Activated naive CD8-positive, alpha-beta T cell treated with anti-CD3 and anti-CD28 coated beads, Interleukin-2, amount 10 ng/mL, durations not matched to agents 7 days and 5 days (primary cell): ENCODE measurements at regions not wholly inside any gene's neighbourhood (a gene's known extent, or its start where the extent isn't known, plus 50 kb on each side); places are given as distances from the start of the nearest gene placed in this dataset.

Experiments
- ATAC-seq: fragments of 150-1000 bp; cut with Tn5 transposase; one replicate; pipeline ENCODE4 v1.10.0; 2021; ENCODE audit warnings: low read depth, moderate library complexity
- POLR2A ChIA-PET: fragments of 350-600 bp; sonication (Branson Sonifier 250); formaldehyde crosslinking; loops from one replicate; lab custom pipeline; 2021; ENCODE audit warnings: antibody characterized with exemption; lab: Charles Lee
- DNase-seq: peaks from one replicate; pipeline ENCODE4 v3.0.0; 2021
- H3K27ac Mint-ChIP-seq: one replicate; pipeline ENCODE4 v1.8.0; 2022; ENCODE audit warnings: mild to moderate bottlenecking, mixed read lengths
- H3K27me3 Mint-ChIP-seq: one replicate; pipeline ENCODE4 v1.8.0; 2022; ENCODE audit warnings: mild to moderate bottlenecking, moderate library complexity, mixed read lengths
- H3K36me3 Mint-ChIP-seq: one replicate; pipeline ENCODE4 v1.8.0; 2021; ENCODE audit warnings: mild to moderate bottlenecking, mixed read lengths
- H3K4me1 Mint-ChIP-seq: one replicate; pipeline ENCODE4 v1.8.0; 2021; ENCODE audit warnings: mixed read lengths
- H3K4me3 Mint-ChIP-seq: one replicate; pipeline ENCODE4 v1.8.0; 2022; ENCODE audit warnings: mild to moderate bottlenecking, moderate library complexity, mixed read lengths
- H3K9me3 Mint-ChIP-seq: one replicate; pipeline ENCODE4 v1.8.0; 2021; ENCODE audit warnings: mixed read lengths

DNA sequence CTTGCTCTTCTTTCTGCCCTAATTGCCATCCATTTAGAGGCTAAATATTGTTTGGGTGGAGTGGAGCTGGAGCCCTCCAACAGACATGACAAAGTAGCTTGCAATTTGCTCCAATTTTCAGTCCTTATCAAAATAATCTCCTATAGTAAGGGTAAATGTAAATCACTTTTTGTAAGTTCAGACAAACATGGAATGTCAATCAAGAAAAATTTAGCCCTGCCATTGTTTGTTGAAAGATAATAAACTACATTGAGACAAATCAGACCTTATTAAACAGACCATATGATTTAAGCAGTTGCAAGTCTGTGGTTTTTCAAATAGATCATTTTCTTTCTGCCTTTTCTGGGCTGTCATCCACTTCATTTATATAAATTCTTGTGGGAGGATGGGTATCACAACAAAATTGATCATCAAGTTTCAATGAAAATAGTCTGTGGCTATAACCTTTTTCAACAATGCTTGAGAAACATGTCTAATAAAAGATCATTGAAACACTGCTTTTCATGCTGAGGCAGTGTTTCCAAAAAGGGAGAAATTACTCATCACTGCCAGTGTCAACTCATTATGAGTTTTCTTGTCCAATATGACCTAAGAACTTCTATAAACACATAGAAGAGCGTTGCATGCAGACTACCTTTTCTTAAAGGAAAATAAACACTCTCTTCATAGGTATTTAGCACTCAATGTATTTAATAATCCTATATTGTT lies 1152.0 kb upstream of the B3GALT2 start:
- Mint-ChIP-seq H3K4me1 (no peaks in the 10 kb centered on the region), H3K36me3 (no peaks in the 10 kb centered on the region), H3K4me3 (no peak overlapping the region), H3K27ac (no peak overlapping the region), H3K27me3 (no peaks in the 10 kb centered on the region), H3K9me3 (no peaks in the 10 kb centered on the region)
- DNase-seq (no peak), ATAC-seq (no peak)
- POLR2A ChIA-PET: no interaction called here

DNA sequence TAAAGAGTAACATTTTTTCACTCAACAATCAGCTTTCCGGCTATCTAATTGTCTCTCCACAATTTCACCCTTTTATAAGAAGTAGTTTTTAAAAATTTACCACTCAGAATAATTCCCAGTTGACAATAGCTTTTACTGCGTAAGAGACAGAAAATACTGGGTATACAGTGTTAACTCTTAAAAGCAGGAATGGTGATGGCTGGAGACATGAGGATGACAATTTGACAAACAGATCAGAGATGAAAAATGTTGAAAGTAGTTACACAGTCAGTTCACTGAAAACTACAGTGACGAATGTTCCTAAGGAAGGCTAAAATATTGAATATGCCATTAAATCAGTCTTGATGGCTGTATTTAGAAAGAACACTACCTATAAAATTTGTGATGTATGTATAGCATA lies 1146.8 kb upstream of the B3GALT2 start:
- no peak for ATAC-seq
- Mint-ChIP-seq H3K27me3 (no peaks in the 10 kb centered on the region), H3K4me1 (no peaks in the 10 kb centered on the region), H3K4me3 (no peak overlapping the region), H3K27ac (no peak overlapping the region), H3K36me3 (no peaks in the 10 kb centered on the region), H3K9me3 (no peaks in the 10 kb centered on the region)
- no peak for DNase-seq
- POLR2A ChIA-PET: no interaction called here

DNA sequence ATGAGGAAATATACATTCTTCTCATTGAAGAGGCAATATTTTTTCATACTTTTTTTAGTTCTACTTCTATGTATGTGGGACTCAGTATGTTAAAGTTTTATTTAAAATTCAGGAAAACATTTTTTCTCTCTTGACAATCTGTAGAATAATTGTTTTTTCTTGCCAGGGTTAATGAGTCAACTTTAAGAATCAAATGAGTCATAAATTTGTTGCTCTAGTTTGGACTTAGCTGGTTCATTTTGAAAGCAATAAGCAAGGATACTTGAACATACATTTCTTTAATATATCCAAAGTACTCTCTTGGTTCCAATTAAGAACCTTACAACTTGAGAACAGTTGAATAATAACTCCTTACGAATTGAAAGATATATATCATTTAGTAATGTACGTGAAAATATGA lies 1145.3 kb upstream of the B3GALT2 start:
- ATAC-seq (no peak), DNase-seq (no peak)
- H3K4me1 Mint-ChIP-seq: no peaks in the 10 kb centered on the region
- no peak overlapping the region for H3K4me3 Mint-ChIP-seq
- H3K9me3 Mint-ChIP-seq: no peaks in the 10 kb centered on the region
- no peaks in the 10 kb centered on the region for H3K36me3 Mint-ChIP-seq
- H3K27ac Mint-ChIP-seq: no peak overlapping the region
- H3K27me3 Mint-ChIP-seq: no peaks in the 10 kb centered on the region
- POLR2A ChIA-PET: no interaction called here

DNA sequence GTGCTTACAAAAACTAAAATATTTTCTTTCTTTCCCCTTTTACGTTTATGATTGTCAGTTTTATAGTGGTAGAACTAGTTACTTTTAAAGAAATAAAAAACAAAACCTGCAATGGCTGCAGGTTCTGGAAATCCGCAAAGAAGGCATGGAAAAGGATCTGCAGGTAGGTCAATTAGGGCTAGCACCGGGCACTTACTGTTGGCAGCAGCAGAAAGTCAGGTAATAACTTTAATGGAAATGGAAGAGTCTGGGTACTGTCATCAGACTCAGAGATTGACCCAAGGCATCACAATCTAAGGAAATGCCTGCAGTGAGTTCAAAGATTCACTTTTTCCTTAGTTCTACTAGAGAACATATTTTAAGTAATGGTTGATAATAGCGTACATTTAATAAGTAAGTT lies 1136.3 kb upstream of the B3GALT2 start:
- H3K9me3 Mint-ChIP-seq: no peaks in the 10 kb centered on the region
- no peak for ATAC-seq
- no peaks in the 10 kb centered on the region for H3K27me3 Mint-ChIP-seq
- no peak for DNase-seq
- POLR2A ChIA-PET: no interaction called here
- no peaks in the 10 kb centered on the region for H3K36me3 Mint-ChIP-seq
- H3K4me1 Mint-ChIP-seq: no peaks in the 10 kb centered on the region
- H3K4me3 Mint-ChIP-seq: no peak overlapping the region
- no peak overlapping the region for H3K27ac Mint-ChIP-seq

DNA sequence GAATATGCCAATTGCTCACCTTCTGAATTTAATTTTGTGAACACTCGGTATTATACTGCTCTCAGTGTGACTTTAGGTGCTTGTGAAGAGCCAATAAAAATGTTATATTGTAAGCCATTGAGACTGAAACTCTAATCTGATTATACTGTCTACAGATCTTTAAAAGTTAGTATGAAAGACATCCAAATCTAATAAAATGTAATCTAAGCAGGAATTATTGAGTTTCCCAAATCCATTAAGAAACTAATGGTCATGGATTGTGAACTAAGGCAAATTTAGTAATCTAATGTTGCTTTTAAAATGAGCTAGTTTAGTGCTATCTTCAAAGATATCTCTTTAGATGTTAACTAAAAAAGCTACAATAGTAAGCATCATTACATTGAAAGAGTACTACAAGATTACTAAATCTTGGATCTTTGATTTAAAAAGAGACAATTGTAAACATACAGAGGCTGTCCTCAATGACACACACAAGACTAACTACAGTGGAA lies 1132.4 kb upstream of the B3GALT2 start:
- POLR2A ChIA-PET: no interaction called here
- DNase-seq (no peak), ATAC-seq (no peak)
- Mint-ChIP-seq H3K9me3 (no peaks in the 10 kb centered on the region), H3K27me3 (no peaks in the 10 kb centered on the region), H3K4me3 (no peak overlapping the region), H3K27ac (no peak overlapping the region), H3K4me1 (no peaks in the 10 kb centered on the region), H3K36me3 (no peaks in the 10 kb centered on the region)

DNA sequence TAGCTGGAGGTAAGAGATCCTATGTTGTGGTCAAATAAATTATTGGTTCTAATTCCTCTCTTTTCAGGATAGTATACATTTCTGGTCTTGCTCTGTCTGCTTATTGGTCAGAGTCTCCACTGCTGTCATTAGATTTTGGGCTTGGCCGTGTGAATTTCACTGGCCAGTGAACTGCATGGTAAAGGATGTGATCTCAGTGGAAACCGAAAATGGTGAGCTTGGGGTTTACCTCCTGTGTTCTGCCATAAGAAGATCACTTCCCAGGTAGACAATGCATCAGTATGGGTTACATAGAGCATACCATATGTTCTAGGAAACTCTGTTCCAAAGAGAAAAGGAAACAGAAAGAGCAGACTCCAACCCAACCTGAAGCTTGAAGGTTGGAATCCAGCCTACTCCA lies 1123.3 kb upstream of the B3GALT2 start:
- ATAC-seq: no peak
- H3K27ac Mint-ChIP-seq: no peak overlapping the region
- H3K9me3 Mint-ChIP-seq: no peaks in the 10 kb centered on the region
- H3K36me3 Mint-ChIP-seq: no peaks in the 10 kb centered on the region
- no peaks in the 10 kb centered on the region for H3K27me3 Mint-ChIP-seq
- POLR2A ChIA-PET: no interaction called here
- H3K4me3 Mint-ChIP-seq: no peak overlapping the region
- H3K4me1 Mint-ChIP-seq: no peaks in the 10 kb centered on the region
- no peak for DNase-seq

DNA sequence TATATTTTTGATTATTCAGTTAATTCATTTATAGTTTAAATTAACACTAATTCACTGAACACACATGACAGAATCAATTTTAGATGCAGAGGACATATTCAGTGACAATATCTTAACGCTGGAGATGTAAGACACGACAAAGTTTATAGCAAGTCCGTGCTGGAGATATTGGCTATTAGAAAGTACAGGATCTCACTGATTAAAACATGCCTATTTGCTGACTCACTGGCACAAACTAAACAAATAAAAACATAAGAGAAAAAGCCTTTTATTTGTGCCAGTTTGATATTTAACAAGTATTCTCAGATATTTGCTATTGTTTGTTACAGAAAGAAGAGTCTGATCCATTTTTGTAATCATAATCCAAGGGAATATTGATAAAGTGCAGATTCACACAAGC lies 1122.9 kb upstream of the B3GALT2 start:
- no peaks in the 10 kb centered on the region for H3K27me3 Mint-ChIP-seq
- ATAC-seq (no peak), DNase-seq (no peak)
- no peaks in the 10 kb centered on the region for H3K4me1 Mint-ChIP-seq
- POLR2A ChIA-PET: no interaction called here
- no peak overlapping the region for H3K27ac Mint-ChIP-seq
- no peaks in the 10 kb centered on the region for H3K36me3 Mint-ChIP-seq
- H3K9me3 Mint-ChIP-seq: no peaks in the 10 kb centered on the region
- H3K4me3 Mint-ChIP-seq: no peak overlapping the region

DNA sequence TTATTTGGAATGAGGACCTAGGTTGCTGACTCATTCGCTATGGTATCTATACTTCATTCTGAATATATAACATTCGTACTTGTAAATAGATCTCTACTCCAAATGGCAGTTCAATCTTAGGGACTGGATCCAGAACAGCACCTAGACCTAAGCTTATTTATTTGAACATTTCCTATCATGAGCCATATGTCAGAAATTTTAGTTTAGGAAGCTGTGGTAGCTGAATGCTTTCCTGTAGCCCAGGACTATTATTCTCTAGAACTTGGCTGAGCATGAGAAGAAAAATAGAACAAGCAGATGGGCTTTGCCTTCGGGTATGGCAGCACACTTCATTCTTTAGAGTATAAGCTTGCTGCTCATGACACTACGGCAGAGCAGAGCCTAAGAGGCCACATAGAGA lies 1114.4 kb upstream of the B3GALT2 start:
- no peak overlapping the region for H3K4me3 Mint-ChIP-seq
- no peak overlapping the region for H3K27ac Mint-ChIP-seq
- ATAC-seq: no peak
- peaks cover 2% of the 10 kb centered on the region for H3K36me3 Mint-ChIP-seq
- H3K27me3 Mint-ChIP-seq: no peaks in the 10 kb centered on the region
- DNase-seq: no peak
- POLR2A ChIA-PET: no interaction called here
- H3K4me1 Mint-ChIP-seq: peaks cover 3% of the 10 kb centered on the region
- peaks cover 4% of the 10 kb centered on the region for H3K9me3 Mint-ChIP-seq

DNA sequence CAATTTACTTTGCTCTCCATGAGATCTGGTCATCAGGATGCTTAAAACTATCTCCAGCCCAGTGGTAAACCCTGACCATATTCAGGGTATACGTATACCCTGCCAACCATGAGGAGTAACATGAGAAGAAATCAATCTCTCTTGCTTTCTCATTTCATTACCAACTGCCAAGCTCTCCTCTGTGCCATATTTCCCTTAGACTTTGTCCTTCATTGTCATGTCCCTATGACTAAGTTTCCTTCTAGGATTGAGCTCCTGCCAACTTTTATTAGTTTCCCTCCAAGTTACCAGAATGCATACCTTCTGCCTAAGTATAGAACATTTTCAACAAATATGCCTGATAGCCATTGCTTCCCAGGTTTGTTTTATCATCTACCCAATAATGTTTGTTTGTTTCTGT lies 1113.9 kb upstream of the B3GALT2 start:
- no peak overlapping the region for H3K27ac Mint-ChIP-seq
- H3K27me3 Mint-ChIP-seq: no peaks in the 10 kb centered on the region
- peaks cover 4% of the 10 kb centered on the region for H3K9me3 Mint-ChIP-seq
- no peak for DNase-seq
- ATAC-seq: no peak
- H3K36me3 Mint-ChIP-seq: peaks cover 2% of the 10 kb centered on the region
- no peak overlapping the region for H3K4me3 Mint-ChIP-seq
- POLR2A ChIA-PET: no interaction called here
- peaks cover 5% of the 10 kb centered on the region for H3K4me1 Mint-ChIP-seq

DNA sequence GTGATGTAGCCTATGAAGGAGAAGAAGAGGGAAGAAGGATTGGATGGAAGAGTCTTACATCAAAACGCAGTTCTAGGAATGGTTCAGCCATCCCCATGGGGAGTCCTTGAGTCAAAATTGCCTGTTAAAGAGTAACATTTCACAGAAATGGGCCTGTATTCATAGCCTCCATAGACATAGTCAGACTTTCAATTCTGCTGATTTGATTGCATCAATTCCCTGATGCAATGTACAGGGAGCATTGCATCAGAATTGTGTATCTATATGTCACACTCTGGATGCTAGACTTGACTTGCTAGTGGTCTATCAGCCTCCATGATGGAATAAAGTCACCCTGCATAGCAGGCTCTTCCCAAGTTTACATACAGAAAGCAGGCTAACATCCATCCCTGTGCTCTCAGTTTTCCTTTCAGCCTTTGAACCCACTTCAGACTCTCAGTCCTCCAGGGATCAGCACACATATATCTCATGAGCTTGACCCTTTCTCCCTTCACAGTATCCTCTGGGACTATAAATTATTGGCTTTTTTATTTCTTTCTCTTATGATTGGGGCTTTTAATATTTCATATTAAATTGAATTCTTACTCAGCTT lies 1111.7 kb upstream of the B3GALT2 start:
- H3K27me3 Mint-ChIP-seq: no peaks in the 10 kb centered on the region
- H3K27ac Mint-ChIP-seq: no peak overlapping the region
- H3K9me3 Mint-ChIP-seq: peaks cover 4% of the 10 kb centered on the region
- no peak overlapping the region for H3K4me3 Mint-ChIP-seq
- DNase-seq (no peak), ATAC-seq (no peak)
- H3K4me1 Mint-ChIP-seq: peaks cover 6% of the 10 kb centered on the region
- peaks cover 2% of the 10 kb centered on the region for H3K36me3 Mint-ChIP-seq
- POLR2A ChIA-PET: no interaction called here

DNA sequence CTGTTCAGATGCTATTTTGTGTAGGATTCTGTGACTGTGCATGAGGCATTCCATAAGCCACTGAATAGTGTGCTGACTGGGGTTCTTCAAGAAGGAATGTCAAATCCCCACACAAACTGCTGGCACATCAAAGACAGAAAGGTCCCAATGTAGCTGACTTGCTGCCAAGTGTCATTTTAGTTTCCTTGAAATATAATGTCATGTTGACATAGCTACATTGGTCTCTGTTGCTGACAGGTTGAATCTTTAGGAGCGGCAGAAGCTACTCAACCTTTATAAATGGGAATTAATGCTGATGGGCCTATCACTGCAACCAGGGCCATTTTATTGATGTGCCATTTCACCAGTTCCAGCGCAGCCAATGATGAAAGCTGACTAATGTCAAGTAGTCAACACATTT lies 1110.7 kb upstream of the B3GALT2 start:
- Mint-ChIP-seq H3K4me1 (peaks cover 6% of the 10 kb centered on the region), H3K9me3 (peaks cover 4% of the 10 kb centered on the region), H3K4me3 (no peak overlapping the region), H3K27me3 (no peaks in the 10 kb centered on the region), H3K27ac (no peak overlapping the region), H3K36me3 (peaks cover 2% of the 10 kb centered on the region)
- DNase-seq (no peak), ATAC-seq (no peak)
- POLR2A ChIA-PET: no interaction called here

DNA sequence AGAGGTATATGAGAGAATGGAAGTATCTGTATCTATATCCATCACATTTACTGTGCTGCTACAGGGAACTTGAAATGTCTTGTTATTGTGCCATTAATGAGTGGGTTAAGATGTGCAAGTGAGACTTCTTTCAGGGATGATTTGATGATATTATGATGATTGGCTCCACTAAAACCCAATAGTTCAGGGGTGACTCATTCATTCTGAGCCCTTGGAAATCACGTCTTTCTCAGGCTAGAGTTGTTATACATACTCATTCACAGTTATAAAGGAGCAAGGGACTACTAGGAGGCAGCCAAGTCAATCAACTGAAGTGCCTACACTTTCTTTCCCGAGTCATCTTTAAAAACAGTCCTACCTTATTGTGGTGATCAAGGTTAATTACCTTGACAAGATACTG lies 1109.8 kb upstream of the B3GALT2 start:
- no peak overlapping the region for H3K27ac Mint-ChIP-seq
- no peak overlapping the region for H3K4me3 Mint-ChIP-seq
- DNase-seq (no peak), ATAC-seq (no peak)
- H3K9me3 Mint-ChIP-seq: peaks cover 4% of the 10 kb centered on the region
- peaks cover 2% of the 10 kb centered on the region for H3K36me3 Mint-ChIP-seq
- H3K4me1 Mint-ChIP-seq: peaks cover 6% of the 10 kb centered on the region
- H3K27me3 Mint-ChIP-seq: no peaks in the 10 kb centered on the region
- POLR2A ChIA-PET: no interaction called here

DNA sequence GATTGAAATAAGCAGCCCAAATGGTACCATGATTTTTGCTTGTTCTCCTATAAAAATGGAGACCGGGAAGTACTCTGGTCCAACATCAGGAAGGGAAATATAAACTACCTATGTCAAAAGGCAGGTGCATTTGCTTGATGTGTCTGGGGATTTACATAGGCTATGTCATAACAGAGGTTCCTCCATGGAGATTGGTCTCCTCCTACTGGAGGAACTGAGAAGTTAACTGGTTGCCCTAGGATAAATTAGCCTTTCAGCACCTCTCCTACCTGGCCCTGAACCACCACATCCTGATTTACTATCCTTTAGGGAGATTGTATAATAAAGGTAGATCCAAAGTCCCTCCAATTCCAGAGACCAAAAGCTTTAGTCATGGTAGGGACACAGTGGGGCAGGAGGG lies 1109.3 kb upstream of the B3GALT2 start:
- H3K4me3 Mint-ChIP-seq: no peak overlapping the region
- peak; percentile 92 for ATAC-seq
- H3K27me3 Mint-ChIP-seq: no peaks in the 10 kb centered on the region
- POLR2A ChIA-PET: no interaction called here
- peaks cover 4% of the 10 kb centered on the region for H3K9me3 Mint-ChIP-seq
- peaks cover 2% of the 10 kb centered on the region for H3K36me3 Mint-ChIP-seq
- H3K4me1 Mint-ChIP-seq: peaks cover 11% of the 10 kb centered on the region
- DNase-seq: no peak
- H3K27ac Mint-ChIP-seq: no peak overlapping the region

DNA sequence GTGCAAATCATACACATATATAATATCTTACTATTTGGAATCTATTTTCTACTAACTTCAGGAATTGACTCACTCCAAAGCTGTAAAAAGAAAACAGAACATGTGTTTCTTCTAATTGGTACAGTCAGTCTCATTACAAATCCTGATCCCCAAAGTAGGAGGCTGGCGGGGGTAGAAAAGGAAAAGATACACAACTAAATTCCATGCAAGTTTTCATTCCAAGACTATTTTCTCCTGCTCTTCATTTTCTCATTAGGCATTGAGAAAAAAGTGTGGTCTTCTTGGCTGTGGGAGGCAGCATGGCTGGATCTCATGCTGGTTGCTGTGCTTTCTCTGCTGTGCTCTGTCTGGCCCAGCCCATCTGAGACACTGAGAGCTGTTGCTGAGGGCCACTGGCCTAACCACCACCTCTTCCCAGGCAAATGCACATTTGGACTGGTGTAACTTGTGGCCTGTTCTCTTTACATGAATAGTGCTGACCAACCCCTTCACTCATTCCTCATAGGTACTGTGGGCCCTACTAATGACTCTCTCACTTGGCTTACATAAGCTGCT lies 1107.5 kb upstream of the B3GALT2 start:
- no peak for DNase-seq

More for the DNA sequence above, 1107.5 kb upstream of the B3GALT2 start:
- H3K27me3 Mint-ChIP-seq: no peaks in the 10 kb centered on the region
- no peak overlapping the region for H3K4me3 Mint-ChIP-seq
- no peak for ATAC-seq
- POLR2A ChIA-PET: no interaction called here
- peaks cover 2% of the 10 kb centered on the region for H3K36me3 Mint-ChIP-seq
- peaks cover 16% of the 10 kb centered on the region for H3K4me1 Mint-ChIP-seq
- H3K9me3 Mint-ChIP-seq: no peaks in the 10 kb centered on the region
- no peak overlapping the region for H3K27ac Mint-ChIP-seq
